ENCODE measurements at regions not wholly inside any gene's neighbourhood (a gene's known extent, or its start where the extent isn't known, plus 50 kb on each side); places are given as distances from the start of the nearest gene placed in this dataset.

GRCh38 chr3:190785047-190785446 is 77.4 kb downstream of the GMNC start:
- TF ChIP-seq, protein P1, sequence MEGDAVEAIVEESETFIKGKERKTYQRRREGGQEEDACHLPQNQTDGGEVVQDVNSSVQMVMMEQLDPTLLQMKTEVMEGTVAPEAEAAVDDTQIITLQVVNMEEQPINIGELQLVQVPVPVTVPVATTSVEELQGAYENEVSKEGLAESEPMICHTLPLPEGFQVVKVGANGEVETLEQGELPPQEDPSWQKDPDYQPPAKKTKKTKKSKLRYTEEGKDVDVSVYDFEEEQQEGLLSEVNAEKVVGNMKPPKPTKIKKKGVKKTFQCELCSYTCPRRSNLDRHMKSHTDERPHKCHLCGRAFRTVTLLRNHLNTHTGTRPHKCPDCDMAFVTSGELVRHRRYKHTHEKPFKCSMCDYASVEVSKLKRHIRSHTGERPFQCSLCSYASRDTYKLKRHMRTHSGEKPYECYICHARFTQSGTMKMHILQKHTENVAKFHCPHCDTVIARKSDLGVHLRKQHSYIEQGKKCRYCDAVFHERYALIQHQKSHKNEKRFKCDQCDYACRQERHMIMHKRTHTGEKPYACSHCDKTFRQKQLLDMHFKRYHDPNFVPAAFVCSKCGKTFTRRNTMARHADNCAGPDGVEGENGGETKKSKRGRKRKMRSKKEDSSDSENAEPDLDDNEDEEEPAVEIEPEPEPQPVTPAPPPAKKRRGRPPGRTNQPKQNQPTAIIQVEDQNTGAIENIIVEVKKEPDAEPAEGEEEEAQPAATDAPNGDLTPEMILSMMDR (IDR thresholded peaks at IDR 0.05), result no peak
- no peak for TF ChIP-seq EP300 (IDR thresholded peaks at IDR 0.05; ENCODE audit: low read depth)
- TF ChIP-seq POLR2A (IDR thresholded peaks at IDR 0.05), result no peak

All from transverse colon (tissue), 3 donors.